Neural progenitor cell (in vitro differentiated cells): ENCODE measurements at regions not wholly inside any gene's neighbourhood (a gene's known extent, or its start where the extent isn't known, plus 50 kb on each side); places are given as distances from the start of the nearest gene placed in this dataset.

Experiments used
- DNase-seq: peaks from one replicate; pipeline ENCODE4 v3.0.0-alpha.2; 2016; ENCODE audit warnings: low spot score
- H2AFZ ChIP-seq: fragments of 200-600 bp; sonication (generic); replicated peaks from 2 replicates; pipeline ENCODE4 v1.6.1; 2016; ENCODE audit warnings: antibody characterized with exemption
- H3F3A ChIP-seq: fragments of 200-600 bp; sonication (generic); 2 replicates; pipeline ENCODE4 v1.6.1; 2016; ENCODE audit warnings: antibody characterized with exemption, low read depth
- H3K27ac ChIP-seq: fragments of 200-600 bp; sonication (generic); 2 replicates; pipeline ENCODE4 v1.5.1; 2016; ENCODE audit warnings: mild to moderate bottlenecking
- H3K27me3 ChIP-seq: fragments of 200-600 bp; sonication (generic); 2 replicates; pipeline ENCODE4 v1.6.1; 2016; ENCODE audit warnings: mild to moderate bottlenecking, moderate library complexity
- H3K36me3 ChIP-seq: fragments of 200-600 bp; sonication (generic); 2 replicates; pipeline ENCODE4 v1.5.1; 2016
- H3K4me1 ChIP-seq: fragments of 200-600 bp; sonication (generic); 2 replicates; pipeline ENCODE4 v1.6.1; 2016; ENCODE audit warnings: mixed run types
- H3K4me2 ChIP-seq: fragments of 200-600 bp; sonication (generic); 2 replicates; pipeline ENCODE4 v1.6.1; 2016
- H3K4me3 ChIP-seq: fragments of 200-600 bp; sonication (generic); 2 replicates; pipeline ENCODE4 v1.5.1; 2016
- H3K79me2 ChIP-seq: fragments of 200-600 bp; sonication (generic); 2 replicates; pipeline ENCODE4 v1.6.1; 2016; ENCODE audit warnings: low read depth
- H3K9ac ChIP-seq: fragments of 200-600 bp; sonication (generic); 2 replicates; pipeline ENCODE4 v1.6.1; 2016
- H3K9me3 ChIP-seq: fragments of 200-600 bp; sonication (generic); 2 replicates; pipeline ENCODE4 v1.5.1; 2016; ENCODE audit warnings: low read depth
- H4K20me1 ChIP-seq: fragments of 200-600 bp; sonication (generic); 2 replicates; pipeline ENCODE4 v1.6.1; 2016; ENCODE audit warnings: low read depth
- H3K27ac Mint-ChIP-seq: 3 replicates; pipeline ENCODE4 v1.8.0; 2021; ENCODE audit warnings: mixed read lengths
- H3K27me3 Mint-ChIP-seq: 2 replicates; pipeline ENCODE4 v1.8.0; 2022; ENCODE audit warnings: low read depth, mild to moderate bottlenecking, inconsistent platforms, moderate library complexity, mixed read lengths; ENCODE audit not compliant: insufficient read depth
- H3K36me3 Mint-ChIP-seq: 3 replicates; pipeline ENCODE4 v1.8.0; 2021; ENCODE audit warnings: mixed read lengths
- H3K4me1 Mint-ChIP-seq: 3 replicates; pipeline ENCODE4 v1.8.0; 2021; ENCODE audit warnings: mixed read lengths
- H3K4me3 Mint-ChIP-seq: 3 replicates; pipeline ENCODE4 v1.8.0; 2021; ENCODE audit warnings: mild to moderate bottlenecking, moderate library complexity, mixed read lengths
- H3K9me3 Mint-ChIP-seq: 3 replicates; pipeline ENCODE4 v1.8.0; 2020; ENCODE audit warnings: mixed read lengths
- CTCF ChIP-seq: fragments of 200-600 bp; sonication (generic); IDR thresholded peaks from 2 replicates; pipeline ENCODE4 v1.5.1; 2017; ENCODE audit warnings: antibody characterized with exemption, mild to moderate bottlenecking
- EZH2 ChIP-seq: fragments of 200-600 bp; sonication (generic); IDR thresholded peaks from 2 replicates; pipeline ENCODE4 v1.6.1; 2017; ENCODE audit warnings: antibody characterized with exemption, mild to moderate bottlenecking, moderate library complexity
- EZH2phosphoT487 ChIP-seq: fragments of 200-600 bp; sonication (generic); IDR thresholded peaks from 2 replicates; pipeline ENCODE4 v1.6.1; 2017; ENCODE audit warnings: antibody characterized with exemption

- Histone ChIP-seq H3K4me3 (no peak overlapping the region), H3K36me3 (no peaks in the 10 kb centered on the region), H3K27me3 (no peaks in the 10 kb centered on the region), H3K27ac (no peak overlapping the region), H3K4me2 (no peak overlapping the region), H3K9ac (no peak overlapping the region), H4K20me1 (no peaks in the 10 kb centered on the region), H2AFZ (no peak overlapping the region), H3K4me1 (no peaks in the 10 kb centered on the region), H3K79me2 (no peaks in the 10 kb centered on the region), H3F3A (no peaks in the 10 kb centered on the region), H3K9me3 (no peaks in the 10 kb centered on the region)
- H3K27ac Mint-ChIP-seq = no peak overlapping the region
- peaks cover 2% of the 10 kb centered on the region for H3K27me3 Mint-ChIP-seq
- peaks cover 11% of the 10 kb centered on the region for H3K4me1 Mint-ChIP-seq
- DNase-seq = no peak
- no peaks in the 10 kb centered on the region for H3K36me3 Mint-ChIP-seq
- no peak overlapping the region for H3K4me3 Mint-ChIP-seq
- TF ChIP-seq CTCF = no peak
- no peak for TF ChIP-seq EZH2
- TF ChIP-seq EZH2phosphoT487 = no peak
- peaks cover 5% of the 10 kb centered on the region for H3K9me3 Mint-ChIP-seq
Observed at GRCh38 chr15:98025237-98025636, 64.7 kb downstream of the ARRDC4 start.

- no peaks in the 10 kb centered on the region for H4K20me1 ChIP-seq
- no peaks in the 10 kb centered on the region for H3K27me3 ChIP-seq
- no peaks in the 10 kb centered on the region for H3K4me1 ChIP-seq
- Mint-ChIP-seq H3K27ac (no peak overlapping the region), H3K36me3 (no peaks in the 10 kb centered on the region), H3K9me3 (no peaks in the 10 kb centered on the region), H3K4me3 (no peak overlapping the region), H3K27me3 (peaks cover 3% of the 10 kb centered on the region), H3K4me1 (peaks cover 3% of the 10 kb centered on the region)
- H3K4me3 ChIP-seq = no peak overlapping the region
- no peak for DNase-seq
- H3K9me3 ChIP-seq = no peaks in the 10 kb centered on the region
- H3K27ac ChIP-seq = no peak overlapping the region
- no peaks in the 10 kb centered on the region for H3K79me2 ChIP-seq
- TF ChIP-seq EZH2 = no peak
- TF ChIP-seq CTCF = no peak
- no peak for TF ChIP-seq EZH2phosphoT487
- H2AFZ ChIP-seq = no peak overlapping the region
- no peak overlapping the region for H3K9ac ChIP-seq
- no peaks in the 10 kb centered on the region for H3F3A ChIP-seq
- no peaks in the 10 kb centered on the region for H3K36me3 ChIP-seq
- H3K4me2 ChIP-seq = no peak overlapping the region
Observed at GRCh38 chr15:98034731-98035130, 74.2 kb downstream of the ARRDC4 start.

- Histone ChIP-seq H3K4me3 (no peak overlapping the region), H3K27me3 (no peaks in the 10 kb centered on the region), H3K4me1 (no peaks in the 10 kb centered on the region), H3K9me3 (no peaks in the 10 kb centered on the region), H3K27ac (no peak overlapping the region), H3K36me3 (no peaks in the 10 kb centered on the region), H4K20me1 (no peaks in the 10 kb centered on the region), H3K79me2 (no peaks in the 10 kb centered on the region), H3K9ac (no peak overlapping the region), H2AFZ (no peak overlapping the region), H3K4me2 (no peak overlapping the region), H3F3A (no peaks in the 10 kb centered on the region)
- Mint-ChIP-seq H3K4me3 (no peak overlapping the region), H3K4me1 (peaks cover 3% of the 10 kb centered on the region), H3K27me3 (peaks cover 3% of the 10 kb centered on the region), H3K36me3 (no peaks in the 10 kb centered on the region), H3K9me3 (no peaks in the 10 kb centered on the region), H3K27ac (no peak overlapping the region)
- TF ChIP-seq EZH2phosphoT487 = no peak
- DNase-seq = no peak
Observed at GRCh38 chr15:98035134-98035533, 74.6 kb downstream of the ARRDC4 start.

- Mint-ChIP-seq H3K4me1 (peaks cover 3% of the 10 kb centered on the region), H3K27me3 (peaks cover 3% of the 10 kb centered on the region), H3K36me3 (no peaks in the 10 kb centered on the region), H3K9me3 (no peaks in the 10 kb centered on the region), H3K4me3 (no peak overlapping the region), H3K27ac (no peak overlapping the region)
- Histone ChIP-seq H3K27me3 (no peaks in the 10 kb centered on the region), H3K79me2 (no peaks in the 10 kb centered on the region), H2AFZ (no peak overlapping the region), H3K36me3 (no peaks in the 10 kb centered on the region), H4K20me1 (no peaks in the 10 kb centered on the region), H3K27ac (no peak overlapping the region), H3K4me3 (no peak overlapping the region), H3K4me2 (no peak overlapping the region), H3K4me1 (no peaks in the 10 kb centered on the region), H3K9me3 (no peaks in the 10 kb centered on the region), H3K9ac (no peak overlapping the region), H3F3A (no peaks in the 10 kb centered on the region)
- no peak for DNase-seq
- no peak for TF ChIP-seq EZH2
- TF ChIP-seq CTCF = no peak
- TF ChIP-seq EZH2phosphoT487 = no peak
Observed at GRCh38 chr15:98035577-98036010, 75.1 kb downstream of the ARRDC4 start.
